SK-N-SH (cell line): ENCODE measurements at regions not wholly inside any gene's neighbourhood (a gene's known extent, or its start where the extent isn't known, plus 50 kb on each side); places are given as distances from the start of the nearest gene placed in this dataset.

ENCODE experiments used
- EZH2phosphoT487 ChIP-seq: fragments of 200-600 bp; sonication (generic); IDR thresholded peaks from 2 replicates; pipeline ENCODE4 v1.6.1; 2017; ENCODE audit warnings: low read depth, mixed run types, mild to moderate bottlenecking, antibody characterized with exemption, moderate library complexity, borderline replicate concordance
- JUND ChIP-seq: IDR thresholded peaks from 2 replicates; pipeline ENCODE4 v1.4.0; 2012
- POLR2AphosphoS5 ChIP-seq: IDR thresholded peaks from 2 replicates; pipeline ENCODE4 v1.6.1; 2012; ENCODE audit warnings: low read depth, low read length
- RFX5 ChIP-seq: IDR thresholded peaks from 2 replicates; pipeline ENCODE4 v1.6.1; 2012; ENCODE audit warnings: mild to moderate bottlenecking, improper control_type of control experiment, low read length
- SIN3A ChIP-seq: IDR thresholded peaks from 2 replicates; pipeline ENCODE4 v1.6.1; 2012; ENCODE audit warnings: low read depth, mild to moderate bottlenecking, low read length, moderate library complexity, borderline replicate concordance
- TAF1 ChIP-seq: IDR thresholded peaks from 2 replicates; pipeline ENCODE4 v1.6.1; 2012; ENCODE audit warnings: low read depth, mild to moderate bottlenecking, low read length, moderate library complexity, borderline replicate concordance
- YY1 ChIP-seq: IDR thresholded peaks from 2 replicates; pipeline ENCODE4 v1.4.0; 2012; ENCODE audit warnings: low read depth, mild to moderate bottlenecking
- TF ChIP-seq, protein P1 (sequence below): fragments of 200-600 bp; sonication (generic); IDR thresholded peaks from 2 replicates; pipeline ENCODE4 v1.6.1; 2017; ENCODE audit warnings: antibody characterized with exemption, mild to moderate bottlenecking, moderate library complexity
- TF ChIP-seq, protein P2 (sequence below): IDR thresholded peaks from 2 replicates; pipeline ENCODE4 v1.6.1; 2012; ENCODE audit warnings: mild to moderate bottlenecking, low read depth, low read length, moderate library complexity
- TF ChIP-seq, protein P3 (sequence below): fragments of 150-350 bp; IDR thresholded peaks from 2 replicates; pipeline ENCODE4 v1.6.1; 2016; ENCODE audit warnings: mild to moderate bottlenecking, low read depth, low read length

DNA sequence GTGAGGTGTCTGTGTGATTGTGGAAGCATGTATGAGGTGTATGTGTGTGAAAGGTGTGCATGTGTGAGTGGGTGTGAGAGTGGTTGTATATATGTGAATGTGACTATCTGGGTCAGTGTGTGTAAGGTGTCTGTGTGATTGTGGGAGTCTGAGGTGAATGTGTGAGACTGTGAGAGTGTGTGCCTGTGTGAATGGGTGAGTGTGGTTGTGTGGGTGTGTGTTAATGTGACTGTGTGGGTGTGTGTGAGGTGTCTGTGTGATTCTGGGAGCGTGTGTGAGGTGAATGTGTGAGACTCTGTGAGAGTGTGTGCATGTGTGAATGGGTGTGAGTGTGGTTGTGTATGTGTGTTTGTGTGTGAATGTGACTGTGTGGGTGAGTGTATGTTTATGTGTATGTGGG is 385.1 kb downstream of the TCERG1L start:
- TF ChIP-seq, protein P1, sequence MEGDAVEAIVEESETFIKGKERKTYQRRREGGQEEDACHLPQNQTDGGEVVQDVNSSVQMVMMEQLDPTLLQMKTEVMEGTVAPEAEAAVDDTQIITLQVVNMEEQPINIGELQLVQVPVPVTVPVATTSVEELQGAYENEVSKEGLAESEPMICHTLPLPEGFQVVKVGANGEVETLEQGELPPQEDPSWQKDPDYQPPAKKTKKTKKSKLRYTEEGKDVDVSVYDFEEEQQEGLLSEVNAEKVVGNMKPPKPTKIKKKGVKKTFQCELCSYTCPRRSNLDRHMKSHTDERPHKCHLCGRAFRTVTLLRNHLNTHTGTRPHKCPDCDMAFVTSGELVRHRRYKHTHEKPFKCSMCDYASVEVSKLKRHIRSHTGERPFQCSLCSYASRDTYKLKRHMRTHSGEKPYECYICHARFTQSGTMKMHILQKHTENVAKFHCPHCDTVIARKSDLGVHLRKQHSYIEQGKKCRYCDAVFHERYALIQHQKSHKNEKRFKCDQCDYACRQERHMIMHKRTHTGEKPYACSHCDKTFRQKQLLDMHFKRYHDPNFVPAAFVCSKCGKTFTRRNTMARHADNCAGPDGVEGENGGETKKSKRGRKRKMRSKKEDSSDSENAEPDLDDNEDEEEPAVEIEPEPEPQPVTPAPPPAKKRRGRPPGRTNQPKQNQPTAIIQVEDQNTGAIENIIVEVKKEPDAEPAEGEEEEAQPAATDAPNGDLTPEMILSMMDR, result no peak
- TF ChIP-seq SIN3A, result no peak
- no peak for TF ChIP-seq EZH2phosphoT487
- TF ChIP-seq, protein P2, sequence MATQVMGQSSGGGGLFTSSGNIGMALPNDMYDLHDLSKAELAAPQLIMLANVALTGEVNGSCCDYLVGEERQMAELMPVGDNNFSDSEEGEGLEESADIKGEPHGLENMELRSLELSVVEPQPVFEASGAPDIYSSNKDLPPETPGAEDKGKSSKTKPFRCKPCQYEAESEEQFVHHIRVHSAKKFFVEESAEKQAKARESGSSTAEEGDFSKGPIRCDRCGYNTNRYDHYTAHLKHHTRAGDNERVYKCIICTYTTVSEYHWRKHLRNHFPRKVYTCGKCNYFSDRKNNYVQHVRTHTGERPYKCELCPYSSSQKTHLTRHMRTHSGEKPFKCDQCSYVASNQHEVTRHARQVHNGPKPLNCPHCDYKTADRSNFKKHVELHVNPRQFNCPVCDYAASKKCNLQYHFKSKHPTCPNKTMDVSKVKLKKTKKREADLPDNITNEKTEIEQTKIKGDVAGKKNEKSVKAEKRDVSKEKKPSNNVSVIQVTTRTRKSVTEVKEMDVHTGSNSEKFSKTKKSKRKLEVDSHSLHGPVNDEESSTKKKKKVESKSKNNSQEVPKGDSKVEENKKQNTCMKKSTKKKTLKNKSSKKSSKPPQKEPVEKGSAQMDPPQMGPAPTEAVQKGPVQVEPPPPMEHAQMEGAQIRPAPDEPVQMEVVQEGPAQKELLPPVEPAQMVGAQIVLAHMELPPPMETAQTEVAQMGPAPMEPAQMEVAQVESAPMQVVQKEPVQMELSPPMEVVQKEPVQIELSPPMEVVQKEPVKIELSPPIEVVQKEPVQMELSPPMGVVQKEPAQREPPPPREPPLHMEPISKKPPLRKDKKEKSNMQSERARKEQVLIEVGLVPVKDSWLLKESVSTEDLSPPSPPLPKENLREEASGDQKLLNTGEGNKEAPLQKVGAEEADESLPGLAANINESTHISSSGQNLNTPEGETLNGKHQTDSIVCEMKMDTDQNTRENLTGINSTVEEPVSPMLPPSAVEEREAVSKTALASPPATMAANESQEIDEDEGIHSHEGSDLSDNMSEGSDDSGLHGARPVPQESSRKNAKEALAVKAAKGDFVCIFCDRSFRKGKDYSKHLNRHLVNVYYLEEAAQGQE, result no peak
- no peak for TF ChIP-seq JUND
- TF ChIP-seq, protein P3, sequence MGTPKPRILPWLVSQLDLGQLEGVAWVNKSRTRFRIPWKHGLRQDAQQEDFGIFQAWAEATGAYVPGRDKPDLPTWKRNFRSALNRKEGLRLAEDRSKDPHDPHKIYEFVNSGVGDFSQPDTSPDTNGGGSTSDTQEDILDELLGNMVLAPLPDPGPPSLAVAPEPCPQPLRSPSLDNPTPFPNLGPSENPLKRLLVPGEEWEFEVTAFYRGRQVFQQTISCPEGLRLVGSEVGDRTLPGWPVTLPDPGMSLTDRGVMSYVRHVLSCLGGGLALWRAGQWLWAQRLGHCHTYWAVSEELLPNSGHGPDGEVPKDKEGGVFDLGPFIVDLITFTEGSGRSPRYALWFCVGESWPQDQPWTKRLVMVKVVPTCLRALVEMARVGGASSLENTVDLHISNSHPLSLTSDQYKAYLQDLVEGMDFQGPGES, result no peak
- TF ChIP-seq TAF1, result no peak
- TF ChIP-seq YY1, result no peak
- no peak for TF ChIP-seq POLR2AphosphoS5
- no peak for TF ChIP-seq RFX5
